Panc1 (cell line): ENCODE measurements at regions not wholly inside any gene's neighbourhood (a gene's known extent, or its start where the extent isn't known, plus 50 kb on each side); places are given as distances from the start of the nearest gene placed in this dataset.

Experiments used
- ATAC-seq: fragments of 200-7000 bp; cut with Tn5 transposase; 2 replicates; pipeline ENCODE4 v1.9.1; 2020; ENCODE audit warnings: mild to moderate bottlenecking, moderate library complexity
- BruUV-seq: library from RNA; stranded (reverse); fragments of 400-500 nt; replicated peaks from 2 replicates; lab custom pipeline; 2021; lab: Mats Ljungman, UMichigan
- CTCF ChIA-PET: fragments of 300-600 bp; sonication (Branson Sonifier 250); formaldehyde crosslinking; loops from one replicate; lab custom pipeline; 2022; ENCODE audit warnings: antibody characterized with exemption; lab: Charles Lee
- POLR2A ChIA-PET: fragments of 300-600 bp; sonication (Branson Sonifier 250); formaldehyde crosslinking; loops from one replicate; lab custom pipeline; 2022; ENCODE audit warnings: antibody characterized with exemption; lab: Charles Lee
- DNase-seq: peaks from one replicate; pipeline ENCODE4 v3.0.0-alpha.2; 2010; ENCODE audit warnings: low read depth, low spot score
- H3K27ac ChIP-seq: 2 replicates; pipeline ENCODE4 v1.5.1; 2011; ENCODE audit warnings: mild to moderate bottlenecking, low read length, inconsistent platforms
- H3K27me3 ChIP-seq: fragments of 200-500 bp; sonication (Bioruptor generic); 2 replicates; pipeline ENCODE4 v1.6.0; 2014; ENCODE audit warnings: low read length, inconsistent platforms; ENCODE audit not compliant: control insufficient read depth, insufficient read depth
- H3K36me3 ChIP-seq: fragments of 200-500 bp; sonication (Bioruptor generic); 2 replicates; pipeline ENCODE4 v1.5.1; 2014; ENCODE audit warnings: inconsistent platforms, mild to moderate bottlenecking, low read length, moderate library complexity; ENCODE audit not compliant: control insufficient read depth, insufficient read depth
- H3K4me1 ChIP-seq: 2 replicates; pipeline ENCODE4 v1.5.1; 2011; ENCODE audit warnings: inconsistent platforms, mild to moderate bottlenecking, low read length, moderate library complexity; ENCODE audit not compliant: control insufficient read depth, insufficient read depth
- H3K4me3 ChIP-seq, 2 experiments: 2 replicates each; pipeline ENCODE4 v1.5.1; 2011 to 2012; ENCODE audit warnings: low read depth in 2 of 2, low read length in 2 of 2, mild to moderate bottlenecking in 2 of 2, inconsistent platforms in 1 of 2, moderate library complexity in 1 of 2
- H3K9me3 ChIP-seq: fragments of 200-500 bp; sonication (Bioruptor generic); 2 replicates; pipeline ENCODE4 v1.5.1; 2014; ENCODE audit warnings: low read depth, mild to moderate bottlenecking, inconsistent platforms, low read length, moderate library complexity; ENCODE audit not compliant: control insufficient read depth, insufficient read depth
- CTCF ChIP-seq: fragments of 450-650 bp; IDR thresholded peaks from 2 replicates; pipeline ENCODE4 v1.5.1; 2017; ENCODE audit warnings: mild to moderate bottlenecking
- POLR2AphosphoS5 ChIP-seq: IDR thresholded peaks from 2 replicates; pipeline ENCODE4 v1.6.1; 2012; ENCODE audit warnings: mild to moderate bottlenecking, low read depth, low read length, moderate library complexity
- REST ChIP-seq, 2 experiments: IDR thresholded peaks; 2 replicates each; pipeline ENCODE4 v1.6.1; 2011 to 2012; ENCODE audit warnings: low read depth in 2 of 2, control low read depth in 1 of 2, low read length in 1 of 2, mild to moderate bottlenecking in 1 of 2, moderate library complexity in 1 of 2; ENCODE audit not compliant: insufficient read depth in 1 of 2
- SIN3A ChIP-seq: IDR thresholded peaks from 2 replicates; pipeline ENCODE4 v1.6.1; 2012; ENCODE audit warnings: low read depth, mild to moderate bottlenecking, low read length, moderate library complexity, borderline replicate concordance; ENCODE audit not compliant: insufficient read depth
- TCF7L2 ChIP-seq: IDR thresholded peaks from 2 replicates; pipeline ENCODE4 v1.6.1; 2011; ENCODE audit warnings: mild to moderate bottlenecking, low read depth, low read length, inconsistent platforms
- in situ Hi-C: cut with HindIII; loops from 2 replicates; pipeline ENCODE4 v1.10.0; 2016; ENCODE audit warnings: low sequenced_read_pairs, low pct_unique_long_range_greater_than_20kb
- intact Hi-C: fragments of 100-400 bp; cut with micrococcal nuclease; formaldehyde crosslinking; loops from one replicate; pipeline ENCODE4 v1.10.0; 2022; ENCODE audit not compliant: unreplicated experiment

GRCh38 chr16:65786916-65787315, 579.6 kb upstream of the CDH5 start:
- H3K4me1 ChIP-seq = no peaks in the 10 kb centered on the region
- H3K9me3 ChIP-seq = no peaks in the 10 kb centered on the region
- ChIA-PET POLR2A (no interaction called here), CTCF (no interaction called here)
- ATAC-seq (no peak), DNase-seq (no peak)
- BruUV-seq = no TSS peak
- no peak overlapping the region for H3K27ac ChIP-seq
- no peak for TF ChIP-seq TCF7L2
- no peak for TF ChIP-seq POLR2AphosphoS5
- TF ChIP-seq CTCF = no peak
- TF ChIP-seq REST (IDR thresholded peaks at IDR 0.05; ENCODE audit: insufficient read depth in 1 of 2, low read depth in 2 of 2, low read length in 1 of 2) = no peak
- TF ChIP-seq SIN3A = no peak
- intact Hi-C loops = no loop called here
- no peak overlapping the region for H3K4me3 ChIP-seq
- H3K27me3 ChIP-seq = no peaks in the 10 kb centered on the region
- H3K36me3 ChIP-seq = no peaks in the 10 kb centered on the region
- in situ Hi-C loops = no loop called here

- DNase-seq = no peak
- H3K27me3 ChIP-seq = no peaks in the 10 kb centered on the region
- in situ Hi-C loops (no loop called here), intact Hi-C loops (no loop called here)
- ChIA-PET CTCF (no interaction called here), POLR2A (no interaction called here)
- H3K36me3 ChIP-seq = no peaks in the 10 kb centered on the region
- H3K4me3 ChIP-seq = no peak overlapping the region
- H3K27ac ChIP-seq = no peak overlapping the region
- no TSS peak for BruUV-seq
- no peaks in the 10 kb centered on the region for H3K9me3 ChIP-seq
- no peak for ATAC-seq
- no peaks in the 10 kb centered on the region for H3K4me1 ChIP-seq
- no peak for TF ChIP-seq CTCF
- no peak for TF ChIP-seq REST (IDR thresholded peaks at IDR 0.05; ENCODE audit: insufficient read depth in 1 of 2, low read depth in 2 of 2, low read length in 1 of 2)
- TF ChIP-seq TCF7L2 = no peak
- no peak for TF ChIP-seq SIN3A
- TF ChIP-seq POLR2AphosphoS5 = no peak
Observed at GRCh38 chr16:65783709-65784474, 582.6 kb upstream of the CDH5 start.
